Fibroblast of lung (primary cell): ENCODE measurements at regions not wholly inside any gene's neighbourhood (a gene's known extent, or its start where the extent isn't known, plus 50 kb on each side); places are given as distances from the start of the nearest gene placed in this dataset.

ENCODE experiments used
- DNase-seq, 2 donors: peaks; one replicate each; pipeline versions ENCODE4 v3.0.0 to v3.0.0-alpha.2; 2010; ENCODE audit warnings: low read depth in 2 of 2
- H2AFZ ChIP-seq: 2 replicates; pipeline ENCODE4 v1.5.1; 2012; ENCODE audit warnings: low read length, control low read depth, inconsistent platforms
- H3K27ac ChIP-seq: 2 replicates; pipeline ENCODE4 v1.5.1; 2011; ENCODE audit warnings: low read length, control low read depth; ENCODE audit not compliant: insufficient read depth
- H3K27me3 ChIP-seq: 2 replicates; pipeline ENCODE4 v1.5.1; 2011; ENCODE audit warnings: mild to moderate bottlenecking, low read length; ENCODE audit not compliant: control insufficient read depth, insufficient read depth
- H3K36me3 ChIP-seq: 2 replicates; pipeline ENCODE4 v1.5.1; 2011; ENCODE audit warnings: low read length; ENCODE audit not compliant: control insufficient read depth, insufficient read depth
- H3K4me1 ChIP-seq: 2 replicates; pipeline ENCODE4 v1.5.1; 2011; ENCODE audit warnings: low read length; ENCODE audit not compliant: control insufficient read depth, insufficient read depth; ENCODE audit errors: extremely low read depth
- H3K4me2 ChIP-seq: 2 replicates; pipeline ENCODE4 v1.5.1; 2011; ENCODE audit warnings: low read length, control low read depth; ENCODE audit not compliant: insufficient read depth; ENCODE audit errors: extremely low read depth
- H3K4me3 ChIP-seq, 4 experiments: fragments of 200-600 bp in 1 of 4; sonication (generic) in 1 of 4; replicated peaks in 1 of 4; 2 replicates each; pipeline ENCODE4 v1.5.1; 2011 to 2016; ENCODE audit warnings: low read length in 4 of 4, low read depth in 3 of 4, mild to moderate bottlenecking in 3 of 4, control low read depth in 2 of 4, inconsistent platforms in 1 of 4, mixed read lengths in 1 of 4; ENCODE audit not compliant: insufficient read depth in 1 of 4; ENCODE audit errors: control extremely low read depth in 1 of 4
- H3K79me2 ChIP-seq: 2 replicates; pipeline ENCODE4 v1.5.1; 2012; ENCODE audit warnings: mild to moderate bottlenecking, low read length, inconsistent platforms; ENCODE audit not compliant: control insufficient read depth, insufficient read depth
- H3K9ac ChIP-seq: 2 replicates; pipeline ENCODE4 v1.5.1; 2011; ENCODE audit warnings: mild to moderate bottlenecking, low read length, control low read depth; ENCODE audit not compliant: insufficient read depth
- H3K9me3 ChIP-seq: 2 replicates; pipeline ENCODE4 v1.5.1; 2012; ENCODE audit warnings: low read depth, low read length; ENCODE audit not compliant: control insufficient read depth, insufficient read depth
- H4K20me1 ChIP-seq: 2 replicates; pipeline ENCODE4 v1.5.1; 2011; ENCODE audit warnings: low read length; ENCODE audit not compliant: control insufficient read depth, insufficient read depth; ENCODE audit errors: extremely low read depth
- EZH2 ChIP-seq: IDR thresholded peaks from 2 replicates; pipeline ENCODE4 v1.5.1; 2012; ENCODE audit warnings: low read length, control low read depth, mild to moderate bottlenecking; ENCODE audit errors: missing control alignments
- TF ChIP-seq, protein P1 (sequence below), 2 donors: IDR thresholded peaks in 1 of 2; conservative IDR thresholded peaks in 1 of 2; 1 replicate in 1 of 2; 2 replicates in 1 of 2; pipeline ENCODE4 v1.5.1; 2011 to 2012; ENCODE audit warnings: low read length in 2 of 2, control low read depth in 1 of 2, inconsistent platforms in 1 of 2, low read depth in 1 of 2, mild to moderate bottlenecking in 1 of 2

DNA sequence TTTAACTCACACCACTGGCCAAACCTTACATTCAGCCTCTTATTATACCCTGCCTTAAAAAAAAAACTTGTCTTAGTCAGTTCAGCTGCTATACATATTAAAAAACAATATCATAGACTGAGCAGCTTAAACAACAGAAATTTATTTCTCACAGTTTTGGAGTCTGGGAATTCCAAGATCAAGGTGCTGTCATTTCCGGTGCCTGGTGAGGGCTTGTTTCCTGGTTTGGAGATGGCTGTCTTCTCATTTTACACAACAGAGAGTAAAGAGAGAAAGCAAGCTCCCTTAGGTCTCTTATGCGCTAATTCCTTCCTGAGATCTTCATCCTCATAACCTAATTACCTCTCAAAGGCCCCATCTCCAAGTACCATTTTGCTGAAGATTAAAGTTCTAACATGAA lies 769.2 kb downstream of the DIAPH3 start:
- TF ChIP-seq, protein P1, sequence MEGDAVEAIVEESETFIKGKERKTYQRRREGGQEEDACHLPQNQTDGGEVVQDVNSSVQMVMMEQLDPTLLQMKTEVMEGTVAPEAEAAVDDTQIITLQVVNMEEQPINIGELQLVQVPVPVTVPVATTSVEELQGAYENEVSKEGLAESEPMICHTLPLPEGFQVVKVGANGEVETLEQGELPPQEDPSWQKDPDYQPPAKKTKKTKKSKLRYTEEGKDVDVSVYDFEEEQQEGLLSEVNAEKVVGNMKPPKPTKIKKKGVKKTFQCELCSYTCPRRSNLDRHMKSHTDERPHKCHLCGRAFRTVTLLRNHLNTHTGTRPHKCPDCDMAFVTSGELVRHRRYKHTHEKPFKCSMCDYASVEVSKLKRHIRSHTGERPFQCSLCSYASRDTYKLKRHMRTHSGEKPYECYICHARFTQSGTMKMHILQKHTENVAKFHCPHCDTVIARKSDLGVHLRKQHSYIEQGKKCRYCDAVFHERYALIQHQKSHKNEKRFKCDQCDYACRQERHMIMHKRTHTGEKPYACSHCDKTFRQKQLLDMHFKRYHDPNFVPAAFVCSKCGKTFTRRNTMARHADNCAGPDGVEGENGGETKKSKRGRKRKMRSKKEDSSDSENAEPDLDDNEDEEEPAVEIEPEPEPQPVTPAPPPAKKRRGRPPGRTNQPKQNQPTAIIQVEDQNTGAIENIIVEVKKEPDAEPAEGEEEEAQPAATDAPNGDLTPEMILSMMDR (conservative IDR thresholded peaks at IDR 0.05 in 1 of 2, IDR thresholded peaks at IDR 0.05 in 1 of 2; ENCODE audit: low read depth in 1 of 2, low read length in 2 of 2), result no peak
- TF ChIP-seq EZH2, result no peak
- Histone ChIP-seq H3K4me2 (no peak overlapping the region), H3K79me2 (no peaks in the 10 kb centered on the region), H4K20me1 (no peaks in the 10 kb centered on the region), H3K9ac (no peak overlapping the region), H3K4me1 (no peaks in the 10 kb centered on the region), H3K36me3 (no peaks in the 10 kb centered on the region), H2AFZ (no peak overlapping the region), H3K4me3 (no peak overlapping the region), H3K27me3 (no peaks in the 10 kb centered on the region), H3K27ac (no peak overlapping the region), H3K9me3 (no peaks in the 10 kb centered on the region)
- DNase-seq, result no peak

DNA sequence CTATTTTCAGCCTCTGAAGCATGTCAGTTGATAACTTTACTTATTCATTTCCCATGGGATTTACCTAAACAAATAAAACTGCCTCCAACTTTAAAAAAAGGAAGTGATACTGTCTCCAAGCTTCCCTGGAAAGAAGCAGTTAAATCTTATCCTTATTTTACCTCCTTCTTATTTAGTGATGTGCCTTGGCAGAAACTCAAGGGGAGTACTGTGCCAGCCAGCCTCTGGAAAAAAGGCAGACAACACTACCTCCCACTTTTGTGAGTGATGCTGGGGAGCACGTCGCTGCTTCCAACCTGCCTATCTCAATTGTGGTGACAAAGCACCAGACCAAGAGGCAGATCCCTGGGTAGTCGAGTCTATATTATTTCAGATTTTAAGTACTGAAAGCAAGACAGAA lies 765.6 kb downstream of the DIAPH3 start:
- H4K20me1 ChIP-seq, result no peaks in the 10 kb centered on the region
- H3K9me3 ChIP-seq, result no peaks in the 10 kb centered on the region
- no peaks in the 10 kb centered on the region for H3K36me3 ChIP-seq
- no peak for DNase-seq
- no peak overlapping the region for H3K4me2 ChIP-seq
- no peak overlapping the region for H3K27ac ChIP-seq
- H3K4me3 ChIP-seq, result no peak overlapping the region
- no peaks in the 10 kb centered on the region for H3K79me2 ChIP-seq
- H3K9ac ChIP-seq, result no peak overlapping the region
- no peak for TF ChIP-seq EZH2
- TF ChIP-seq, protein P1 (conservative IDR thresholded peaks at IDR 0.05 in 1 of 2, IDR thresholded peaks at IDR 0.05 in 1 of 2; ENCODE audit: low read depth in 1 of 2, low read length in 2 of 2), result no peak
- H3K27me3 ChIP-seq, result no peaks in the 10 kb centered on the region
- no peak overlapping the region for H2AFZ ChIP-seq
- no peaks in the 10 kb centered on the region for H3K4me1 ChIP-seq

- H3K36me3 ChIP-seq, result no peaks in the 10 kb centered on the region
- no peaks in the 10 kb centered on the region for H3K4me1 ChIP-seq
- DNase-seq, result no peak
- no peaks in the 10 kb centered on the region for H3K9me3 ChIP-seq
- no peak overlapping the region for H3K4me3 ChIP-seq
- H2AFZ ChIP-seq, result no peak overlapping the region
- no peak overlapping the region for H3K9ac ChIP-seq
- H3K27me3 ChIP-seq, result no peaks in the 10 kb centered on the region
- TF ChIP-seq, protein P1 (conservative IDR thresholded peaks at IDR 0.05 in 1 of 2, IDR thresholded peaks at IDR 0.05 in 1 of 2; ENCODE audit: low read depth in 1 of 2, low read length in 2 of 2), result no peak
- TF ChIP-seq EZH2, result no peak
- no peaks in the 10 kb centered on the region for H3K79me2 ChIP-seq
- no peaks in the 10 kb centered on the region for H4K20me1 ChIP-seq
- H3K4me2 ChIP-seq, result no peak overlapping the region
- no peak overlapping the region for H3K27ac ChIP-seq
These were observed 765.1 kb downstream of the DIAPH3 start for GRCh38 chr13:59398661-59399060.
